ENCODE measurements at regions not wholly inside any gene's neighbourhood (a gene's known extent, or its start where the extent isn't known, plus 50 kb on each side); places are given as distances from the start of the nearest gene placed in this dataset.
A peak's percentile ranks its signal among the peaks of the same experiment; 100 is the strongest.

- Mint-ChIP-seq H3K4me1 (no peaks in the 10 kb centered on the region), H3K4me3 (no peak overlapping the region), H3K27me3 (no peaks in the 10 kb centered on the region), H3K27ac (no peak overlapping the region), H3K36me3 (no peaks in the 10 kb centered on the region), H3K9me3 (no peaks in the 10 kb centered on the region)
- no peak for ATAC-seq (replicated peaks)
- no peak for DNase-seq
Measured at GRCh38 chr3:28008235-28008634, 233.2 kb upstream of the CMC1 start.

- H3K36me3 Mint-ChIP-seq, result no peaks in the 10 kb centered on the region
- no peak overlapping the region for H3K27ac Mint-ChIP-seq
Measured at GRCh38 chr3:28012830-28013229, 228.6 kb upstream of the CMC1 start.

GRCh38 chr3:28013864-28014473, 227.4 kb upstream of the CMC1 start:
- no peaks in the 10 kb centered on the region for H3K36me3 Mint-ChIP-seq
- H3K27me3 Mint-ChIP-seq, result no peaks in the 10 kb centered on the region
- no peak overlapping the region for H3K27ac Mint-ChIP-seq
- H3K9me3 Mint-ChIP-seq, result peaks cover 0 to 2% of the 10 kb centered on the region in 2 donors
- H3K4me3 Mint-ChIP-seq, result no peak overlapping the region
- DNase-seq (no peak), ATAC-seq (replicated peaks) (no peak)
- peaks cover 0 to 3% of the 10 kb centered on the region in 2 donors for H3K4me1 Mint-ChIP-seq

More at GRCh38 chr3:28012830-28013229, 228.6 kb upstream of the CMC1 start:
- Mint-ChIP-seq H3K4me1 (peaks cover 0 to 3% of the 10 kb centered on the region in 2 donors), H3K4me3 (no peak overlapping the region), H3K27me3 (no peaks in the 10 kb centered on the region), H3K9me3 (peaks cover 0 to 2% of the 10 kb centered on the region in 2 donors)
- ATAC-seq (replicated peaks) (no peak), DNase-seq (no peak)

GRCh38 chr3:28018925-28019718, 222.3 kb upstream of the CMC1 start:
- H3K4me1 Mint-ChIP-seq, result peaks cover 3 to 5% of the 10 kb centered on the region in 2 donors
- no peak overlapping the region for H3K27ac Mint-ChIP-seq
- no peak overlapping the region for H3K4me3 Mint-ChIP-seq
- ATAC-seq (replicated peaks) (no peak), DNase-seq (no peak)
- H3K36me3 Mint-ChIP-seq, result peaks cover 0 to 5% of the 10 kb centered on the region in 2 donors
- peaks cover 12% of the 10 kb centered on the region in 2 donors for H3K9me3 Mint-ChIP-seq
- H3K27me3 Mint-ChIP-seq, result peaks cover 0 to 7% of the 10 kb centered on the region in 2 donors

GRCh38 chr3:28019740-28020139, 221.7 kb upstream of the CMC1 start:
- ATAC-seq (replicated peaks) (no peak), DNase-seq (no peak)
- H3K27me3 Mint-ChIP-seq, result peaks cover 0 to 7% of the 10 kb centered on the region in 2 donors
- H3K9me3 Mint-ChIP-seq, result peaks cover 12 to 13% of the 10 kb centered on the region in 2 donors
- H3K4me1 Mint-ChIP-seq, result peaks cover 3 to 5% of the 10 kb centered on the region in 2 donors
- H3K4me3 Mint-ChIP-seq, result no peak overlapping the region
- no peak overlapping the region for H3K27ac Mint-ChIP-seq
- peaks cover 0 to 5% of the 10 kb centered on the region in 2 donors for H3K36me3 Mint-ChIP-seq

- Mint-ChIP-seq H3K4me3 (no peak overlapping the region), H3K9me3 (peaks cover 20 to 21% of the 10 kb centered on the region in 2 donors), H3K4me1 (peaks cover 0 to 5% of the 10 kb centered on the region in 2 donors), H3K27ac (no peak overlapping the region), H3K36me3 (peaks cover 0 to 5% of the 10 kb centered on the region in 2 donors), H3K27me3 (peaks cover 0 to 7% of the 10 kb centered on the region in 2 donors)
- DNase-seq, result no peak
- peak; percentile 80 to 84 for ATAC-seq (replicated peaks)
Measured at GRCh38 chr3:28022916-28023315, 218.5 kb upstream of the CMC1 start.

- H3K27ac Mint-ChIP-seq, result no peak overlapping the region
Measured at GRCh38 chr3:28028554-28028953, 212.9 kb upstream of the CMC1 start.

GRCh38 chr3:28033059-28033784, 208.2 kb upstream of the CMC1 start:
- peaks cover 12 to 15% of the 10 kb centered on the region in 2 donors for H3K9me3 Mint-ChIP-seq
- peaks cover 4 to 6% of the 10 kb centered on the region in 2 donors for H3K36me3 Mint-ChIP-seq
- H3K27me3 Mint-ChIP-seq, result peaks cover 8 to 24% of the 10 kb centered on the region in 2 donors
- H3K4me1 Mint-ChIP-seq, result peaks cover 7 to 22% of the 10 kb centered on the region in 2 donors
- H3K4me3 Mint-ChIP-seq, result no peak overlapping the region
- no peak overlapping the region for H3K27ac Mint-ChIP-seq
- no peak for DNase-seq
- ATAC-seq (replicated peaks), result no peak

More at GRCh38 chr3:28028554-28028953, 212.9 kb upstream of the CMC1 start:
- H3K27me3 Mint-ChIP-seq, result peaks cover 0 to 6% of the 10 kb centered on the region in 2 donors
- no peak overlapping the region for H3K4me3 Mint-ChIP-seq
- H3K4me1 Mint-ChIP-seq, result no peaks in the 10 kb centered on the region
- no peak for DNase-seq
- no peak for ATAC-seq (replicated peaks)
- H3K9me3 Mint-ChIP-seq, result peaks cover 21 to 23% of the 10 kb centered on the region in 2 donors
- peaks cover 6 to 9% of the 10 kb centered on the region in 2 donors for H3K36me3 Mint-ChIP-seq

- DNase-seq, result peak; percentile 10
- Mint-ChIP-seq H3K4me3 (peak overlapping the region in 1 of 2 donors; percentile 28), H3K9me3 (peaks cover 10 to 15% of the 10 kb centered on the region in 2 donors), H3K27me3 (peaks cover 11 to 22% of the 10 kb centered on the region in 2 donors), H3K27ac (peak overlapping the region; percentile 21), H3K36me3 (peaks cover 4% of the 10 kb centered on the region in 2 donors), H3K4me1 (peaks cover 7 to 22% of the 10 kb centered on the region in 2 donors)
- peak; percentile 88 to 89 for ATAC-seq (replicated peaks)
Measured at GRCh38 chr3:28036599-28037575, 204.5 kb upstream of the CMC1 start.

- ATAC-seq (replicated peaks), result no peak
- DNase-seq, result no peak
- H3K4me3 Mint-ChIP-seq, result no peak overlapping the region
- H3K27me3 Mint-ChIP-seq, result peaks cover 11 to 35% of the 10 kb centered on the region in 2 donors
- H3K27ac Mint-ChIP-seq, result no peak overlapping the region
- peaks cover 0 to 4% of the 10 kb centered on the region in 2 donors for H3K9me3 Mint-ChIP-seq
- H3K36me3 Mint-ChIP-seq, result no peaks in the 10 kb centered on the region
- peaks cover 9 to 22% of the 10 kb centered on the region in 2 donors for H3K4me1 Mint-ChIP-seq
Measured at GRCh38 chr3:28039234-28039633, 202.2 kb upstream of the CMC1 start.

- H3K4me3 Mint-ChIP-seq, result no peak overlapping the region
- peaks cover 15 to 35% of the 10 kb centered on the region in 2 donors for H3K27me3 Mint-ChIP-seq
- no peak overlapping the region for H3K27ac Mint-ChIP-seq
- ATAC-seq (replicated peaks), result no peak
- H3K36me3 Mint-ChIP-seq, result no peaks in the 10 kb centered on the region
- H3K4me1 Mint-ChIP-seq, result peaks cover 9 to 22% of the 10 kb centered on the region in 2 donors
- DNase-seq, result no peak
- peaks cover 0 to 4% of the 10 kb centered on the region in 2 donors for H3K9me3 Mint-ChIP-seq
Measured at GRCh38 chr3:28039829-28040228, 201.6 kb upstream of the CMC1 start.

GRCh38 chr3:28042095-28042635, 199.3 kb upstream of the CMC1 start:
- Mint-ChIP-seq H3K4me3 (no peak overlapping the region), H3K4me1 (peaks cover 5% of the 10 kb centered on the region in 2 donors), H3K27me3 (peaks cover 11 to 24% of the 10 kb centered on the region in 2 donors), H3K36me3 (no peaks in the 10 kb centered on the region), H3K9me3 (peaks cover 0 to 4% of the 10 kb centered on the region in 2 donors), H3K27ac (no peak overlapping the region)
- ATAC-seq (replicated peaks) (peak; percentile 74 to 78), DNase-seq (no peak)

GRCh38 chr3:28042707-28043106, 198.7 kb upstream of the CMC1 start:
- Mint-ChIP-seq H3K4me3 (no peak overlapping the region), H3K9me3 (no peaks in the 10 kb centered on the region), H3K27ac (no peak overlapping the region), H3K27me3 (peaks cover 7 to 19% of the 10 kb centered on the region in 2 donors), H3K4me1 (peaks cover 0 to 2% of the 10 kb centered on the region in 2 donors), H3K36me3 (no peaks in the 10 kb centered on the region)
- DNase-seq, result no peak
- no peak for ATAC-seq (replicated peaks)
